MM.1S (cell line): ENCODE measurements at regions not wholly inside any gene's neighbourhood (a gene's known extent, or its start where the extent isn't known, plus 50 kb on each side); places are given as distances from the start of the nearest gene placed in this dataset.

Experiments used
- DNase-seq: peaks from one replicate; pipeline ENCODE4 v3.0.0-alpha.2; 2015
- H2AFZ ChIP-seq: fragments of 300-600 bp; sonication (generic); 2 replicates; pipeline ENCODE4 v1.6.0; 2016; ENCODE audit warnings: antibody characterized with exemption, low read length
- H3F3A ChIP-seq: fragments of 300-600 bp; sonication (generic); 2 replicates; pipeline ENCODE4 v1.6.1; 2016; ENCODE audit warnings: mild to moderate bottlenecking, antibody characterized with exemption, low read length, moderate library complexity, mixed read lengths; ENCODE audit not compliant: insufficient read depth
- H3K27ac ChIP-seq: fragments of 300-600 bp; sonication (generic); 2 replicates; pipeline ENCODE4 v1.5.1; 2016; ENCODE audit warnings: mild to moderate bottlenecking, low read length
- H3K27me3 ChIP-seq: fragments of 300-600 bp; sonication (generic); replicated peaks from 2 replicates; pipeline ENCODE4 v1.6.0; 2016; ENCODE audit warnings: low read length; ENCODE audit not compliant: insufficient read depth
- H3K36me3 ChIP-seq: fragments of 300-600 bp; sonication (generic); replicated peaks from 2 replicates; pipeline ENCODE4 v1.6.1; 2016; ENCODE audit warnings: mild to moderate bottlenecking, low read length, mixed read lengths; ENCODE audit not compliant: insufficient read depth
- H3K4me1 ChIP-seq: fragments of 300-600 bp; sonication (generic); 2 replicates; pipeline ENCODE4 v1.6.1; 2016; ENCODE audit warnings: low read length, mixed read lengths
- H3K4me2 ChIP-seq: fragments of 300-600 bp; sonication (generic); 2 replicates; pipeline ENCODE4 v1.6.0; 2016; ENCODE audit warnings: low read depth, low read length
- H3K4me3 ChIP-seq: fragments of 300-600 bp; sonication (generic); 2 replicates; pipeline ENCODE4 v1.5.1; 2016; ENCODE audit warnings: low read length, mixed read lengths
- H3K79me2 ChIP-seq: fragments of 300-600 bp; sonication (generic); 2 replicates; pipeline ENCODE4 v1.6.1; 2016; ENCODE audit warnings: mixed run types, low read length, mixed read lengths
- H3K9ac ChIP-seq: fragments of 300-600 bp; sonication (generic); 2 replicates; pipeline ENCODE4 v1.6.1; 2016; ENCODE audit warnings: low read length, mixed read lengths
- H3K9me2 ChIP-seq: fragments of 300-600 bp; sonication (generic); replicated peaks from 2 replicates; pipeline ENCODE4 v1.6.1; 2016; ENCODE audit warnings: mild to moderate bottlenecking, low read length, mixed read lengths; ENCODE audit not compliant: insufficient read depth
- H3K9me3 ChIP-seq: fragments of 300-600 bp; sonication (generic); replicated peaks from 2 replicates; pipeline ENCODE4 v1.6.1; 2016; ENCODE audit warnings: mild to moderate bottlenecking, low read length, mixed read lengths; ENCODE audit not compliant: insufficient read depth
- H4K20me1 ChIP-seq: fragments of 300-600 bp; sonication (generic); 2 replicates; pipeline ENCODE4 v1.6.1; 2016; ENCODE audit warnings: mild to moderate bottlenecking, low read length, moderate library complexity, mixed read lengths; ENCODE audit not compliant: insufficient read depth
- CTCF ChIP-seq: fragments of 300-600 bp; sonication (generic); IDR thresholded peaks from 2 replicates; pipeline ENCODE4 v1.5.1; 2016; ENCODE audit warnings: antibody characterized with exemption, low read length, mixed read lengths
- EZH2 ChIP-seq: fragments of 300-600 bp; sonication (generic); optimal IDR thresholded peaks from 2 replicates; pipeline ENCODE3; 2017; ENCODE audit warnings: low read depth, mild to moderate bottlenecking, antibody characterized with exemption, low read length, mixed read lengths
- EZH2phosphoT487 ChIP-seq: fragments of 300-600 bp; sonication (generic); IDR thresholded peaks from 2 replicates; pipeline ENCODE4 v1.6.1; 2018; ENCODE audit warnings: antibody characterized with exemption, low read length

GRCh38 chr3:64422192-64422591, 196.9 kb upstream of the PRICKLE2 start:
- Histone ChIP-seq H3K4me3 (no peak overlapping the region), H3K27me3 (no peaks in the 10 kb centered on the region), H3K36me3 (no peaks in the 10 kb centered on the region), H3K79me2 (no peaks in the 10 kb centered on the region), H3K4me2 (no peak overlapping the region), H4K20me1 (no peaks in the 10 kb centered on the region), H3K4me1 (peaks cover 8% of the 10 kb centered on the region), H3K9ac (no peak overlapping the region), H3K9me2 (no peaks in the 10 kb centered on the region), H3K27ac (no peak overlapping the region), H3F3A (no peaks in the 10 kb centered on the region), H2AFZ (no peak overlapping the region), H3K9me3 (no peaks in the 10 kb centered on the region)
- no peak for TF ChIP-seq CTCF
- no peak for TF ChIP-seq EZH2phosphoT487
- no peak for TF ChIP-seq EZH2
- no peak for DNase-seq

GRCh38 chr3:64417816-64418215, 192.6 kb upstream of the PRICKLE2 start:
- Histone ChIP-seq H3K27ac (no peak overlapping the region), H3K9me3 (no peaks in the 10 kb centered on the region), H3K36me3 (no peaks in the 10 kb centered on the region), H3K4me3 (no peak overlapping the region), H3K9me2 (no peaks in the 10 kb centered on the region), H3K9ac (no peak overlapping the region), H3K79me2 (no peaks in the 10 kb centered on the region), H3K4me2 (no peak overlapping the region), H4K20me1 (no peaks in the 10 kb centered on the region), H3K4me1 (peaks cover 8% of the 10 kb centered on the region), H3F3A (no peaks in the 10 kb centered on the region), H2AFZ (peak overlapping the region; percentile 44), H3K27me3 (no peaks in the 10 kb centered on the region)
- no peak for DNase-seq
- TF ChIP-seq EZH2phosphoT487 (no peak), EZH2 (no peak), CTCF (no peak)

- Histone ChIP-seq H3K27ac (no peak overlapping the region), H3K79me2 (no peaks in the 10 kb centered on the region), H3K4me2 (no peak overlapping the region), H4K20me1 (no peaks in the 10 kb centered on the region), H3K36me3 (no peaks in the 10 kb centered on the region), H3K9ac (no peak overlapping the region), H3K4me3 (no peak overlapping the region), H3F3A (no peaks in the 10 kb centered on the region), H3K27me3 (no peaks in the 10 kb centered on the region), H3K4me1 (peaks cover 8% of the 10 kb centered on the region), H3K9me2 (no peaks in the 10 kb centered on the region), H3K9me3 (no peaks in the 10 kb centered on the region), H2AFZ (no peak overlapping the region)
- TF ChIP-seq EZH2phosphoT487: no peak
- no peak for TF ChIP-seq CTCF
- no peak for TF ChIP-seq EZH2
- no peak for DNase-seq
Measured at GRCh38 chr3:64414043-64414442, 188.8 kb upstream of the PRICKLE2 start.
